ENCODE measurements at regions not wholly inside any gene's neighbourhood (a gene's known extent, or its start where the extent isn't known, plus 50 kb on each side); places are given as distances from the start of the nearest gene placed in this dataset.

- Histone ChIP-seq H3K27me3 (ENCODE audit: control insufficient read depth in 2 of 2, insufficient read depth in 2 of 2, low read length in 2 of 2) (peaks cover 5 to 6% of the 10 kb centered on the region in 2 experiments; a peak in 3 of 5 replicates), H3K4me3 (no peak overlapping the region), H3K27ac (ENCODE audit: extremely low read depth, low read depth, low read length) (no peak overlapping the region), H2AFZ (ENCODE audit: low read depth, low read length) (no peak overlapping the region), H4K20me1 (replicated peaks; ENCODE audit: control insufficient read depth, insufficient read depth, low read length) (no peaks in the 10 kb centered on the region), H3K4me2 (ENCODE audit: insufficient read depth, low read length) (no peak overlapping the region), H3K36me3 (ENCODE audit: control insufficient read depth, insufficient read depth, low read length) (no peaks in the 10 kb centered on the region), H3K4me1 (replicated peaks in 1 of 2; ENCODE audit: control insufficient read depth in 2 of 2, insufficient read depth in 2 of 2, low read length in 2 of 2) (no peaks in the 10 kb centered on the region), H3K9me1 (ENCODE audit: control insufficient read depth, insufficient read depth, low read length) (no peaks in the 10 kb centered on the region), H3K9me3 (replicated peaks; ENCODE audit: control insufficient read depth, insufficient read depth, low read depth, low read length) (no peaks in the 10 kb centered on the region), H3K79me2 (ENCODE audit: control insufficient read depth, insufficient read depth, low read length) (no peaks in the 10 kb centered on the region), H3K9ac (ENCODE audit: insufficient read depth in 1 of 2, low read depth in 2 of 2, low read length in 2 of 2) (no peak overlapping the region)
- DNase-seq (ENCODE audit: extremely low read depth in 1 of 4, low spot score in 3 of 4) (no peak), FAIRE-seq (no peak), ATAC-seq (no peak)
- ChIA-PET POLR2A (no interaction called here), CTCF (ENCODE audit: low intra/inter-chr PET ratio) (no interaction called here)
- intact Hi-C loops (cut with micrococcal nuclease): no loop called here
- in situ Hi-C loops (cut with MboI): no loop called here
- no TSS peak for BruUV-seq (replicated peaks)
- 1% methylated on average over 6 of the region's 6 CpGs for WGBS (ENCODE audit: insufficient coverage, low coverage, missing lambda C conversion rate)
- no peak for TF ChIP-seq CEBPZ (IDR thresholded peaks at IDR 0.05; ENCODE audit: borderline replicate concordance, low read depth, low read length)
- TF ChIP-seq RAD21 (CRISPR knock-in tag; conservative IDR thresholded peaks at IDR 0.05 in 1 of 2, IDR thresholded peaks at IDR 0.05 in 1 of 2): no peak
- no peak for TF ChIP-seq NR4A1 (CRISPR knock-in tag; IDR thresholded peaks at IDR 0.05)
- TF ChIP-seq NR4A1 (tag; IDR thresholded peaks at IDR 0.05): no peak
- no peak for TF ChIP-seq CSDE1 (IDR thresholded peaks at IDR 0.05)
- no peak for TF ChIP-seq SOX6 (IDR thresholded peaks at IDR 0.05)
- TF ChIP-seq CHCHD3 (CRISPR knock-in tag; IDR thresholded peaks at IDR 0.05): no peak
- no peak for TF ChIP-seq CEBPG (CRISPR knock-in tag; IDR thresholded peaks at IDR 0.05)
- no peak for TF ChIP-seq CEBPG (tag; conservative IDR thresholded peaks at IDR 0.05 in 1 of 2, IDR thresholded peaks at IDR 0.05 in 1 of 2)
- no peak for TF ChIP-seq PTTG1 (tag; IDR thresholded peaks at IDR 0.05; ENCODE audit: low read depth)
These were observed 460.2 kb downstream of the LRATD1 start for GRCh38 chr2:15092691-15093090.

Data from K562 (cell line).